ENCODE measurements at regions not wholly inside any gene's neighbourhood (a gene's known extent, or its start where the extent isn't known, plus 50 kb on each side); places are given as distances from the start of the nearest gene placed in this dataset.

DNA sequence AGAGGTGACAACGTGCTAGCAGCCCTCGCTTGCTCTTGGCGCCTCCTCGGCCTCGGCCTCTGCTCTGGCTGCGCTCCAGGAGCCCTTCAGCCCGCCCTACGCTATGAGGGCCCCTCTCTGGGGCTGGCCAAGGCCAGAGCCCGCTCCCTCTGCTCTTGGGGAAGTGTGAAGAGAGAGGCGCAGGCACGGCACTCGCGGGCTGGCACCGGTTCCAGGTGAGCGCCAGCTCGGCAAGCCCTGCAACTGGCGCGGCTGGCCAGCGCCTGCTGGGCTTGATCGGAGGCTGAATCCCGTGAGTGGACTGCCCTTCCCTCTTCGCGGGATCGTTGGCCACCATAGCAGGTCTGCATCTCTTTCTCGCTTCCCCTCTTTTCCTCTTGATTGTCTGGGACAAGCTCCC, 298.0 kb upstream of the PTPRD start:
- TF ChIP-seq POLR2A (IDR thresholded peaks at IDR 0.05) = no peak
- no peak for TF ChIP-seq CTCF (IDR thresholded peaks at IDR 0.05)

Data from body of pancreas (tissue), 4 donors.